ENCODE measurements at regions not wholly inside any gene's neighbourhood (a gene's known extent, or its start where the extent isn't known, plus 50 kb on each side); places are given as distances from the start of the nearest gene placed in this dataset.

- no peak overlapping the region for H3K4me3 ChIP-seq (ENCODE audit: low read length)
- H3K27me3 ChIP-seq (ENCODE audit: control insufficient read depth, insufficient read depth, low read length, poor library complexity, severe bottlenecking): no peaks in the 10 kb centered on the region
- 93 to 95% methylated on average over 4 of the region's 4 CpGs for WGBS, 2 experiments (ENCODE audit: insufficient coverage in 1 of 2, insufficient read length in 1 of 2)
- Mint-ChIP-seq H3K4me1 (no peaks in the 10 kb centered on the region), H3K9me3 (no peaks in the 10 kb centered on the region), H3K4me3 (no peak overlapping the region), H3K27me3 (ENCODE audit: insufficient read depth) (no peaks in the 10 kb centered on the region), H3K36me3 (ENCODE audit: low read depth) (no peaks in the 10 kb centered on the region), H3K27ac (no peak overlapping the region)
- no peak for DNase-seq
- no peaks in the 10 kb centered on the region for H3K36me3 ChIP-seq (ENCODE audit: control insufficient read depth, insufficient read depth, low read length)
- no peak overlapping the region for H3K9ac ChIP-seq (ENCODE audit: extremely low read depth, low read length, poor library complexity, severe bottlenecking)
- no peak overlapping the region for H3K27ac ChIP-seq (ENCODE audit: low read depth, low read length)
- TF ChIP-seq CTCF (conservative IDR thresholded peaks at IDR 0.05): no peak
- no peaks in the 10 kb centered on the region for H3K4me1 ChIP-seq (ENCODE audit: control insufficient read depth, insufficient read depth, low read length)
- no peaks in the 10 kb centered on the region for H3K9me3 ChIP-seq (ENCODE audit: control insufficient read depth, low read length)
Measured at GRCh38 chr3:40593351-40593750, 68.6 kb downstream of the ZNF621 start.

GRCh38 chr3:40597441-40597840 is 72.7 kb downstream of the ZNF621 start:
- WGBS, 2 experiments (ENCODE audit: insufficient coverage in 1 of 2, insufficient read length in 1 of 2): 92 to 100% methylated on average over 2 to 3 of the region's 3 CpGs
- H3K27me3 ChIP-seq (ENCODE audit: control insufficient read depth, insufficient read depth, low read length, poor library complexity, severe bottlenecking): no peaks in the 10 kb centered on the region
- H3K4me1 ChIP-seq (ENCODE audit: control insufficient read depth, insufficient read depth, low read length): no peaks in the 10 kb centered on the region
- no peaks in the 10 kb centered on the region for H3K36me3 ChIP-seq (ENCODE audit: control insufficient read depth, insufficient read depth, low read length)
- Mint-ChIP-seq H3K4me1 (no peaks in the 10 kb centered on the region), H3K36me3 (ENCODE audit: low read depth) (no peaks in the 10 kb centered on the region), H3K4me3 (no peak overlapping the region), H3K27me3 (ENCODE audit: insufficient read depth) (no peaks in the 10 kb centered on the region), H3K27ac (no peak overlapping the region), H3K9me3 (no peaks in the 10 kb centered on the region)
- H3K4me3 ChIP-seq (ENCODE audit: low read length): no peak overlapping the region
- TF ChIP-seq CTCF (conservative IDR thresholded peaks at IDR 0.05): no peak
- no peak for DNase-seq
- H3K27ac ChIP-seq (ENCODE audit: low read depth, low read length): no peak overlapping the region
- H3K9ac ChIP-seq (ENCODE audit: extremely low read depth, low read length, poor library complexity, severe bottlenecking): no peak overlapping the region
- H3K9me3 ChIP-seq (ENCODE audit: control insufficient read depth, low read length): no peaks in the 10 kb centered on the region

GRCh38 chr3:40598338-40598737 is 73.6 kb downstream of the ZNF621 start:
- Histone ChIP-seq H3K36me3 (ENCODE audit: control insufficient read depth, insufficient read depth, low read length) (no peaks in the 10 kb centered on the region), H3K9ac (ENCODE audit: extremely low read depth, low read length, poor library complexity, severe bottlenecking) (no peak overlapping the region), H3K27me3 (ENCODE audit: control insufficient read depth, insufficient read depth, low read length, poor library complexity, severe bottlenecking) (no peaks in the 10 kb centered on the region), H3K4me3 (ENCODE audit: low read length) (no peak overlapping the region), H3K27ac (ENCODE audit: low read depth, low read length) (no peak overlapping the region), H3K4me1 (ENCODE audit: control insufficient read depth, insufficient read depth, low read length) (no peaks in the 10 kb centered on the region), H3K9me3 (ENCODE audit: control insufficient read depth, low read length) (no peaks in the 10 kb centered on the region)
- Mint-ChIP-seq H3K36me3 (ENCODE audit: low read depth) (no peaks in the 10 kb centered on the region), H3K9me3 (no peaks in the 10 kb centered on the region), H3K4me1 (no peaks in the 10 kb centered on the region), H3K4me3 (no peak overlapping the region), H3K27me3 (ENCODE audit: insufficient read depth) (no peaks in the 10 kb centered on the region), H3K27ac (no peak overlapping the region)
- no peak for TF ChIP-seq CTCF (conservative IDR thresholded peaks at IDR 0.05)
- no peak for DNase-seq

Measured in endodermal cell (in vitro differentiated cells).